A549 (cell line): ENCODE measurements at regions not wholly inside any gene's neighbourhood (a gene's known extent, or its start where the extent isn't known, plus 50 kb on each side); places are given as distances from the start of the nearest gene placed in this dataset.

Experiments used
- ATAC-seq, 2 experiments: fragments of 200-7000 bp in 1 of 2; fragments of >200 bp in 1 of 2; cut with Nextera tagmentation in 1 of 2; cut with Tn5 transposase in 1 of 2; 3 replicates each; pipeline versions ENCODE4 v1.8.0 to v1.9.1; 2018 to 2020; ENCODE audit warnings: mild to moderate bottlenecking in 1 of 2, moderate library complexity in 1 of 2
- CTCF ChIA-PET: fragments of 300-600 bp; sonication (Branson Sonifier 250); formaldehyde crosslinking; extraction: SDS; loops from one replicate; lab custom pipeline; 2021; ENCODE audit warnings: antibody characterized with exemption, inconsistent platforms; lab: Yijun Ruan, JAX
- POLR2A ChIA-PET: fragments of 350-600 bp; formaldehyde crosslinking; extraction: SDS; loops from one replicate; lab custom pipeline; 2021; ENCODE audit warnings: antibody characterized with exemption, inconsistent platforms; lab: Yijun Ruan, JAX
- DNase-seq, 2 experiments: peaks; one replicate each; pipeline versions ENCODE4 v3.0.0 to v3.0.0-alpha.2; 2011 to 2016; ENCODE audit warnings: low read depth in 1 of 2, low spot score in 1 of 2
- FAIRE-seq: peaks from 2 replicates; lab custom pipeline; 2011; peaks lifted over from hg19 to GRCh38; lab: Jason Lieb, UNC
- H3K27ac ChIP-seq, 2 experiments: fragments of >200 bp; sonication (Bioruptor Twin); formaldehyde crosslinking; 3 replicates each; pipeline ENCODE4 v1.5.1; 2016 to 2017
- H3K4me1 ChIP-seq: fragments of >200 bp; sonication (Bioruptor Twin); formaldehyde crosslinking; 3 replicates; pipeline ENCODE4 v1.6.1; 2016
- H3K4me2 ChIP-seq: fragments of >200 bp; sonication (Bioruptor Twin); formaldehyde crosslinking; 3 replicates; pipeline ENCODE4 v1.6.1; 2016
- H3K4me3 ChIP-seq: fragments of >200 bp; sonication (Bioruptor Twin); formaldehyde crosslinking; 3 replicates; pipeline ENCODE4 v1.5.1; 2016
- H3K9me3 ChIP-seq: fragments of >200 bp; sonication (Bioruptor Twin); formaldehyde crosslinking; 3 replicates; pipeline ENCODE4 v1.6.1; 2016
- BHLHE40 ChIP-seq: IDR thresholded peaks from 2 replicates; pipeline ENCODE4 v1.6.1; 2012; ENCODE audit warnings: low read depth, low read length, inconsistent platforms
- CBX2 ChIP-seq: fragments of 200-600 bp; sonication (generic); IDR thresholded peaks from 2 replicates; pipeline ENCODE4 v1.6.1; 2016; ENCODE audit warnings: low read depth, mild to moderate bottlenecking, borderline replicate concordance
- CHD4 ChIP-seq: fragments of 200-600 bp; sonication (generic); IDR thresholded peaks from 2 replicates; pipeline ENCODE4 v1.6.1; 2016; ENCODE audit warnings: antibody characterized with exemption, mild to moderate bottlenecking, borderline replicate concordance
- ELK1 ChIP-seq: fragments of 150-350 bp; IDR thresholded peaks from 2 replicates; pipeline ENCODE4 v1.6.1; 2014; ENCODE audit warnings: low read depth, mild to moderate bottlenecking, low read length
- FOSL2 ChIP-seq, 2 experiments: fragments of 450-650 bp in 1 of 2; fragments of >200 bp in 1 of 2; sonication (Bioruptor Twin) in 1 of 2; formaldehyde crosslinking; IDR thresholded peaks; 2 replicates each; pipeline versions ENCODE4 v1.5.0 to v1.6.1; 2016 to 2020; ENCODE audit warnings: mild to moderate bottlenecking in 1 of 2, moderate library complexity in 1 of 2
- HEYL ChIP-seq: fragments of 250-450 bp; sonication (Bioruptor Pico); IDR thresholded peaks from 2 replicates; pipeline ENCODE4 v1.8.0; 2021; ENCODE audit warnings: mild to moderate bottlenecking, moderate library complexity
- KDM5A ChIP-seq: fragments of 200-600 bp; sonication (generic); IDR thresholded peaks from 2 replicates; pipeline ENCODE4 v1.6.1; 2016; ENCODE audit warnings: antibody characterized with exemption, mild to moderate bottlenecking
- NFE2L2 ChIP-seq: fragments of 150-350 bp; conservative IDR thresholded peaks from 2 replicates; pipeline ENCODE4 v1.6.1; 2014; ENCODE audit warnings: low read length
- NR3C1 ChIP-seq: fragments of >200 bp; sonication (Bioruptor Twin); formaldehyde crosslinking; IDR thresholded peaks from 3 replicates; pipeline ENCODE4 v1.6.1; 2017
- PBX3 ChIP-seq: IDR thresholded peaks from 2 replicates; pipeline ENCODE4 v1.6.1; 2012
- POLR2AphosphoS2 ChIP-seq: conservative IDR thresholded peaks from 2 replicates; pipeline ENCODE4 v1.6.1; 2012; ENCODE audit warnings: low read length, improper control_type of control experiment, inconsistent platforms
- RAD21 ChIP-seq, 2 experiments: fragments of >200 bp in 1 of 2; sonication (Bioruptor Twin) in 1 of 2; formaldehyde crosslinking in 1 of 2; IDR thresholded peaks in 1 of 2; conservative IDR thresholded peaks in 1 of 2; 2 replicates in 1 of 2; 3 replicates in 1 of 2; pipeline ENCODE4 v1.6.1; 2012 to 2018; ENCODE audit warnings: inconsistent platforms in 1 of 2
- TFCP2L1 ChIP-seq: fragments of 250-450 bp; sonication (Bioruptor Pico); IDR thresholded peaks from 2 replicates; pipeline ENCODE4 v1.5.0; 2021; ENCODE audit warnings: mild to moderate bottlenecking
- WGBS: methylation state at CpG from one replicate; pipeline ENCODE4 v1.1.6; 2017; ENCODE audit errors: missing lambda C conversion rate; 5-methylcytosine and 5-hydroxymethylcytosine counted together

GRCh38 chr9:126563556-126563955 lies 50.2 kb upstream of the LMX1B start:
- Histone ChIP-seq H3K4me3 (no peak overlapping the region), H3K4me1 (no peaks in the 10 kb centered on the region), H3K27ac (no peak overlapping the region), H3K4me2 (no peak overlapping the region), H3K9me3 (no peaks in the 10 kb centered on the region)
- ChIA-PET CTCF (interaction anchor here (0.5 to 7.1 kb wide), 12 partner anchors 9 to 877 kb away, joined by 3 to 59 read pairs (median 4); no protein-coding TSS in a partner anchor), POLR2A (no interaction called here)
- TF ChIP-seq NFE2L2 (no peak), POLR2AphosphoS2 (no peak), ELK1 (no peak), TFCP2L1 (CRISPR knock-in tag) (no peak), BHLHE40 (no peak), NR3C1 (no peak), KDM5A (no peak), PBX3 (no peak), HEYL (no peak), CHD4 (no peak), FOSL2 (IDR thresholded peaks at IDR 0.05) (no peak), FOSL2 (CRISPR knock-in tag; IDR thresholded peaks at IDR 0.05) (no peak), RAD21 (conservative IDR thresholded peaks at IDR 0.05 in 1 of 2, IDR thresholded peaks at IDR 0.05 in 1 of 2) (no peak), CBX2 (no peak)
- WGBS, result 0% methylated on average over 2 of the region's 4 CpGs
- ATAC-seq, result peak; percentile 25 to 31; a peak in 5 of 6 replicates
- FAIRE-seq, result no peak
- DNase-seq, result no peak
